MM.1S (cell line): ENCODE measurements at regions not wholly inside any gene's neighbourhood (a gene's known extent, or its start where the extent isn't known, plus 50 kb on each side); places are given as distances from the start of the nearest gene placed in this dataset.

Source experiments
- EZH2 ChIP-seq: fragments of 300-600 bp; sonication (generic); optimal IDR thresholded peaks from 2 replicates; pipeline ENCODE3; 2017; ENCODE audit warnings: low read depth, mild to moderate bottlenecking, antibody characterized with exemption, low read length, mixed read lengths
- TF ChIP-seq, protein P1 (sequence below): fragments of 300-600 bp; sonication (generic); IDR thresholded peaks from 2 replicates; pipeline ENCODE4 v1.5.1; 2016; ENCODE audit warnings: antibody characterized with exemption, low read length, mixed read lengths

DNA sequence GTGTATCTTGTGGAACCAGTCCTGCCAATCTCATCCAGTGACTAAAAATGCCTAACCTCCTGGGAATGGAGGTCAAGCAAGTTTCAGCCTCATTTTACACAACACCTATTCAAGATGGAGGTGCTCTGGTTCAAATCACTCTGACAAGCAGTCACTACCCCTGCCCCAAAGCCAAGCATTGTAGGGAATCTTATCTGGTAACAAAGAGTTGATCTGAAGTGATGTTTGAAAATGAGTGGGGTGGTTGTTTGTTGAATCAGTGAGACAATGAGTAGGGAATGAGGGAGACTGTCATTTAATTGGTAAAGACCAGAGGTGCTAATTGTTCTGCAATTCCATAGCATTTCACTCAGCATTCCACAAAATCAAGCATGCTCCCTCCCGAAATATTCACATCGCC, 132.0 kb downstream of the RND3 start:
- TF ChIP-seq, protein P1, sequence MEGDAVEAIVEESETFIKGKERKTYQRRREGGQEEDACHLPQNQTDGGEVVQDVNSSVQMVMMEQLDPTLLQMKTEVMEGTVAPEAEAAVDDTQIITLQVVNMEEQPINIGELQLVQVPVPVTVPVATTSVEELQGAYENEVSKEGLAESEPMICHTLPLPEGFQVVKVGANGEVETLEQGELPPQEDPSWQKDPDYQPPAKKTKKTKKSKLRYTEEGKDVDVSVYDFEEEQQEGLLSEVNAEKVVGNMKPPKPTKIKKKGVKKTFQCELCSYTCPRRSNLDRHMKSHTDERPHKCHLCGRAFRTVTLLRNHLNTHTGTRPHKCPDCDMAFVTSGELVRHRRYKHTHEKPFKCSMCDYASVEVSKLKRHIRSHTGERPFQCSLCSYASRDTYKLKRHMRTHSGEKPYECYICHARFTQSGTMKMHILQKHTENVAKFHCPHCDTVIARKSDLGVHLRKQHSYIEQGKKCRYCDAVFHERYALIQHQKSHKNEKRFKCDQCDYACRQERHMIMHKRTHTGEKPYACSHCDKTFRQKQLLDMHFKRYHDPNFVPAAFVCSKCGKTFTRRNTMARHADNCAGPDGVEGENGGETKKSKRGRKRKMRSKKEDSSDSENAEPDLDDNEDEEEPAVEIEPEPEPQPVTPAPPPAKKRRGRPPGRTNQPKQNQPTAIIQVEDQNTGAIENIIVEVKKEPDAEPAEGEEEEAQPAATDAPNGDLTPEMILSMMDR = no peak
- no peak for TF ChIP-seq EZH2
